PFSK-1 (cell line): ENCODE measurements at regions not wholly inside any gene's neighbourhood (a gene's known extent, or its start where the extent isn't known, plus 50 kb on each side); places are given as distances from the start of the nearest gene placed in this dataset.

Experiments used
- SIN3A ChIP-seq: IDR thresholded peaks from 2 replicates; pipeline ENCODE4 v1.6.1; 2012; ENCODE audit warnings: mild to moderate bottlenecking, low read length, moderate library complexity, borderline replicate concordance; ENCODE audit not compliant: insufficient read depth
- TF ChIP-seq, protein P1 (sequence below), 2 experiments: IDR thresholded peaks; 2 replicates each; pipeline versions ENCODE4 v1.6.1 to v1.8.0; 2011 to 2012; ENCODE audit warnings: low read depth in 2 of 2, low read length in 2 of 2, control low read depth in 1 of 2, inconsistent platforms in 1 of 2, mild to moderate bottlenecking in 1 of 2, moderate library complexity in 1 of 2; ENCODE audit not compliant: insufficient read depth in 1 of 2

- TF ChIP-seq, protein P1, sequence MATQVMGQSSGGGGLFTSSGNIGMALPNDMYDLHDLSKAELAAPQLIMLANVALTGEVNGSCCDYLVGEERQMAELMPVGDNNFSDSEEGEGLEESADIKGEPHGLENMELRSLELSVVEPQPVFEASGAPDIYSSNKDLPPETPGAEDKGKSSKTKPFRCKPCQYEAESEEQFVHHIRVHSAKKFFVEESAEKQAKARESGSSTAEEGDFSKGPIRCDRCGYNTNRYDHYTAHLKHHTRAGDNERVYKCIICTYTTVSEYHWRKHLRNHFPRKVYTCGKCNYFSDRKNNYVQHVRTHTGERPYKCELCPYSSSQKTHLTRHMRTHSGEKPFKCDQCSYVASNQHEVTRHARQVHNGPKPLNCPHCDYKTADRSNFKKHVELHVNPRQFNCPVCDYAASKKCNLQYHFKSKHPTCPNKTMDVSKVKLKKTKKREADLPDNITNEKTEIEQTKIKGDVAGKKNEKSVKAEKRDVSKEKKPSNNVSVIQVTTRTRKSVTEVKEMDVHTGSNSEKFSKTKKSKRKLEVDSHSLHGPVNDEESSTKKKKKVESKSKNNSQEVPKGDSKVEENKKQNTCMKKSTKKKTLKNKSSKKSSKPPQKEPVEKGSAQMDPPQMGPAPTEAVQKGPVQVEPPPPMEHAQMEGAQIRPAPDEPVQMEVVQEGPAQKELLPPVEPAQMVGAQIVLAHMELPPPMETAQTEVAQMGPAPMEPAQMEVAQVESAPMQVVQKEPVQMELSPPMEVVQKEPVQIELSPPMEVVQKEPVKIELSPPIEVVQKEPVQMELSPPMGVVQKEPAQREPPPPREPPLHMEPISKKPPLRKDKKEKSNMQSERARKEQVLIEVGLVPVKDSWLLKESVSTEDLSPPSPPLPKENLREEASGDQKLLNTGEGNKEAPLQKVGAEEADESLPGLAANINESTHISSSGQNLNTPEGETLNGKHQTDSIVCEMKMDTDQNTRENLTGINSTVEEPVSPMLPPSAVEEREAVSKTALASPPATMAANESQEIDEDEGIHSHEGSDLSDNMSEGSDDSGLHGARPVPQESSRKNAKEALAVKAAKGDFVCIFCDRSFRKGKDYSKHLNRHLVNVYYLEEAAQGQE (IDR thresholded peaks at IDR 0.05; ENCODE audit: insufficient read depth in 1 of 2, low read depth in 2 of 2, low read length in 2 of 2) = no peak
- no peak for TF ChIP-seq SIN3A
These were observed 325.0 kb downstream of the CCER1 start for GRCh38 chr12:90630006-90630405.
